K562 (cell line): ENCODE measurements at regions not wholly inside any gene's neighbourhood (a gene's known extent, or its start where the extent isn't known, plus 50 kb on each side); places are given as distances from the start of the nearest gene placed in this dataset.

ENCODE experiments used
- GATAD2B ChIP-seq: fragments of 450-650 bp; IDR thresholded peaks from 2 replicates; pipeline ENCODE4 v1.6.1; 2017; ENCODE audit warnings: mild to moderate bottlenecking, borderline replicate concordance
- GTF2E2 ChIP-seq: fragments of 200-800 bp; sonication (Bioruptor generic); IDR thresholded peaks from 2 replicates; pipeline ENCODE4 v1.6.1; 2016; ENCODE audit warnings: missing genetic modification characterization, missing compliant biosample characterization
- MBD2 ChIP-seq: sonication (generic); IDR thresholded peaks from 2 replicates; pipeline ENCODE4 v1.6.1; 2016; ENCODE audit warnings: low read depth, borderline replicate concordance
- MEIS2 ChIP-seq: fragments of 450-650 bp; IDR thresholded peaks from 2 replicates; pipeline ENCODE4 v1.6.1; 2014; ENCODE audit warnings: mild to moderate bottlenecking; ENCODE audit not compliant: partially characterized antibody
- RFX7 ChIP-seq: fragments of 250-450 bp; sonication (Bioruptor Pico); IDR thresholded peaks from 2 replicates; pipeline ENCODE4 v1.5.1; 2021; ENCODE audit warnings: mild to moderate bottlenecking
- TF ChIP-seq, protein P1 (sequence below): fragments of 200-400 bp; formaldehyde crosslinking; IDR thresholded peaks from 2 replicates; pipeline ENCODE4 v1.6.1; 2017; ENCODE audit warnings: mild to moderate bottlenecking, low read depth, low read length, moderate library complexity
- TF ChIP-seq, protein P2 (sequence below), 2 experiments: fragments of 450-650 bp in 1 of 2; sonication (generic) in 1 of 2; formaldehyde crosslinking in 1 of 2; IDR thresholded peaks in 1 of 2; conservative IDR thresholded peaks in 1 of 2; 2 replicates each; pipeline versions ENCODE4 v1.6.1 to v1.8.1; 2016 to 2023; ENCODE audit warnings: mild to moderate bottlenecking in 2 of 2, moderate library complexity in 2 of 2, inconsistent platforms in 1 of 2, missing genetic modification reagents in 1 of 2
- TF ChIP-seq, protein P3 (sequence below): fragments of 450-650 bp; formaldehyde crosslinking; IDR thresholded peaks from 2 replicates; pipeline ENCODE4 v1.4.0; 2022; ENCODE audit warnings: mild to moderate bottlenecking, moderate library complexity
- TF ChIP-seq, protein P4 (sequence below): fragments of 450-650 bp; IDR thresholded peaks from 2 replicates; pipeline ENCODE4 v1.6.1; 2016

DNA sequence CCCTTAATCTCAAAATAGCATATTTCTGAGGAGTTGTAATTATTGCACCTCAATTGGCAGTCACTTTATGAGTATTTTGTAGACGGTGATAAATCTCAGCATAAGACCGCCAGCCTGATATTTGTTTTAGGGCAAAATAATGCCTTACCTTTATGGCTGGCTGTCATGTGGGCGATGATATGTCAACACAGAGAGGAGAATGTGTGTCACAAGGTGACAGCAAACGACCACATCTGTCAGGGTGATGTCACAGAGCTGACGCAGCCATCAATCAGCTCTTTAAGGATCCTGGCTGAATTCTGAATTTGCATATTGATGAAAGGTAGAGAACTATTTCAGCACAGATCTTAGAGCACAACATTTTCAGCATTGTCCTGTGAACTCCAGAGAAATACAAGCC, 209.7 kb downstream of the CEP135 start (continued):
- TF ChIP-seq, protein P1, sequence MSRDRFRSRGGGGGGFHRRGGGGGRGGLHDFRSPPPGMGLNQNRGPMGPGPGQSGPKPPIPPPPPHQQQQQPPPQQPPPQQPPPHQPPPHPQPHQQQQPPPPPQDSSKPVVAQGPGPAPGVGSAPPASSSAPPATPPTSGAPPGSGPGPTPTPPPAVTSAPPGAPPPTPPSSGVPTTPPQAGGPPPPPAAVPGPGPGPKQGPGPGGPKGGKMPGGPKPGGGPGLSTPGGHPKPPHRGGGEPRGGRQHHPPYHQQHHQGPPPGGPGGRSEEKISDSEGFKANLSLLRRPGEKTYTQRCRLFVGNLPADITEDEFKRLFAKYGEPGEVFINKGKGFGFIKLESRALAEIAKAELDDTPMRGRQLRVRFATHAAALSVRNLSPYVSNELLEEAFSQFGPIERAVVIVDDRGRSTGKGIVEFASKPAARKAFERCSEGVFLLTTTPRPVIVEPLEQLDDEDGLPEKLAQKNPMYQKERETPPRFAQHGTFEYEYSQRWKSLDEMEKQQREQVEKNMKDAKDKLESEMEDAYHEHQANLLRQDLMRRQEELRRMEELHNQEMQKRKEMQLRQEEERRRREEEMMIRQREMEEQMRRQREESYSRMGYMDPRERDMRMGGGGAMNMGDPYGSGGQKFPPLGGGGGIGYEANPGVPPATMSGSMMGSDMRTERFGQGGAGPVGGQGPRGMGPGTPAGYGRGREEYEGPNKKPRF, result no peak
- TF ChIP-seq, protein P2, sequence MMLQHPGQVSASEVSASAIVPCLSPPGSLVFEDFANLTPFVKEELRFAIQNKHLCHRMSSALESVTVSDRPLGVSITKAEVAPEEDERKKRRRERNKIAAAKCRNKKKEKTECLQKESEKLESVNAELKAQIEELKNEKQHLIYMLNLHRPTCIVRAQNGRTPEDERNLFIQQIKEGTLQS (IDR thresholded peaks at IDR 0.05), result peak; percentile 47; the same call in 1 of the 2 replicates
- TF ChIP-seq, protein P2 (CRISPR knock-in tag; conservative IDR thresholded peaks at IDR 0.05), result no peak
- no peak for TF ChIP-seq GTF2E2 (tag)
- TF ChIP-seq, protein P3, sequence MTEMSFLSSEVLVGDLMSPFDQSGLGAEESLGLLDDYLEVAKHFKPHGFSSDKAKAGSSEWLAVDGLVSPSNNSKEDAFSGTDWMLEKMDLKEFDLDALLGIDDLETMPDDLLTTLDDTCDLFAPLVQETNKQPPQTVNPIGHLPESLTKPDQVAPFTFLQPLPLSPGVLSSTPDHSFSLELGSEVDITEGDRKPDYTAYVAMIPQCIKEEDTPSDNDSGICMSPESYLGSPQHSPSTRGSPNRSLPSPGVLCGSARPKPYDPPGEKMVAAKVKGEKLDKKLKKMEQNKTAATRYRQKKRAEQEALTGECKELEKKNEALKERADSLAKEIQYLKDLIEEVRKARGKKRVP, result no peak
- TF ChIP-seq GATAD2B, result no peak
- TF ChIP-seq, protein P4, sequence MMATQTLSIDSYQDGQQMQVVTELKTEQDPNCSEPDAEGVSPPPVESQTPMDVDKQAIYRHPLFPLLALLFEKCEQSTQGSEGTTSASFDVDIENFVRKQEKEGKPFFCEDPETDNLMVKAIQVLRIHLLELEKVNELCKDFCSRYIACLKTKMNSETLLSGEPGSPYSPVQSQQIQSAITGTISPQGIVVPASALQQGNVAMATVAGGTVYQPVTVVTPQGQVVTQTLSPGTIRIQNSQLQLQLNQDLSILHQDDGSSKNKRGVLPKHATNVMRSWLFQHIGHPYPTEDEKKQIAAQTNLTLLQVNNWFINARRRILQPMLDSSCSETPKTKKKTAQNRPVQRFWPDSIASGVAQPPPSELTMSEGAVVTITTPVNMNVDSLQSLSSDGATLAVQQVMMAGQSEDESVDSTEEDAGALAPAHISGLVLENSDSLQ, result peak; percentile 70
- TF ChIP-seq MBD2, result no peak
- no peak for TF ChIP-seq RFX7
- TF ChIP-seq MEIS2, result peak; percentile 79
